ENCODE measurements at regions not wholly inside any gene's neighbourhood (a gene's known extent, or its start where the extent isn't known, plus 50 kb on each side); places are given as distances from the start of the nearest gene placed in this dataset.

- TF ChIP-seq, protein P1, sequence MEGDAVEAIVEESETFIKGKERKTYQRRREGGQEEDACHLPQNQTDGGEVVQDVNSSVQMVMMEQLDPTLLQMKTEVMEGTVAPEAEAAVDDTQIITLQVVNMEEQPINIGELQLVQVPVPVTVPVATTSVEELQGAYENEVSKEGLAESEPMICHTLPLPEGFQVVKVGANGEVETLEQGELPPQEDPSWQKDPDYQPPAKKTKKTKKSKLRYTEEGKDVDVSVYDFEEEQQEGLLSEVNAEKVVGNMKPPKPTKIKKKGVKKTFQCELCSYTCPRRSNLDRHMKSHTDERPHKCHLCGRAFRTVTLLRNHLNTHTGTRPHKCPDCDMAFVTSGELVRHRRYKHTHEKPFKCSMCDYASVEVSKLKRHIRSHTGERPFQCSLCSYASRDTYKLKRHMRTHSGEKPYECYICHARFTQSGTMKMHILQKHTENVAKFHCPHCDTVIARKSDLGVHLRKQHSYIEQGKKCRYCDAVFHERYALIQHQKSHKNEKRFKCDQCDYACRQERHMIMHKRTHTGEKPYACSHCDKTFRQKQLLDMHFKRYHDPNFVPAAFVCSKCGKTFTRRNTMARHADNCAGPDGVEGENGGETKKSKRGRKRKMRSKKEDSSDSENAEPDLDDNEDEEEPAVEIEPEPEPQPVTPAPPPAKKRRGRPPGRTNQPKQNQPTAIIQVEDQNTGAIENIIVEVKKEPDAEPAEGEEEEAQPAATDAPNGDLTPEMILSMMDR (IDR thresholded peaks at IDR 0.05) = no peak
- no peak for TF ChIP-seq EZH2 (IDR thresholded peaks at IDR 0.05; ENCODE audit: borderline replicate concordance, insufficient read depth, low read depth, low read length, poor library complexity, severe bottlenecking)
Observed at GRCh38 chrX:7446815-7447214, 298.9 kb upstream of the PUDP start.

Measured in B cell (primary cell).